HFFc6 (cell line): ENCODE measurements at regions not wholly inside any gene's neighbourhood (a gene's known extent, or its start where the extent isn't known, plus 50 kb on each side); places are given as distances from the start of the nearest gene placed in this dataset.
"Not testable (repeated sequence)": the region's sequence is repeated elsewhere in the genome, so short reads cannot be mapped to it uniquely, and the experiment has no call there.

Experiments used
- DNase-seq: peaks from one replicate; pipeline ENCODE4 v3.0.0-alpha.2; 2018
- H3K27ac Mint-ChIP-seq: 2 replicates; pipeline ENCODE4 v1.8.0; 2020; ENCODE audit warnings: mild to moderate bottlenecking, mixed read lengths
- H3K27me3 Mint-ChIP-seq: 2 replicates; pipeline ENCODE4 v1.8.0; 2021; ENCODE audit warnings: mild to moderate bottlenecking, moderate library complexity, mixed read lengths; ENCODE audit not compliant: insufficient read depth
- H3K36me3 Mint-ChIP-seq: 2 replicates; pipeline ENCODE4 v1.8.0; 2021; ENCODE audit warnings: low read depth, mixed read lengths
- H3K4me1 Mint-ChIP-seq: 2 replicates; pipeline ENCODE4 v1.8.0; 2020; ENCODE audit warnings: low read depth, mixed read lengths
- H3K4me3 Mint-ChIP-seq: 2 replicates; pipeline ENCODE4 v1.8.0; 2020; ENCODE audit warnings: mild to moderate bottlenecking, moderate library complexity, mixed read lengths
- H3K9me3 Mint-ChIP-seq: 2 replicates; pipeline ENCODE4 v1.8.0; 2020; ENCODE audit warnings: mild to moderate bottlenecking, mixed read lengths
- CTCF ChIP-seq: fragments of 200-600 bp; sonication (generic); IDR thresholded peaks from 2 replicates; pipeline ENCODE4 v1.5.0; 2021; ENCODE audit warnings: antibody characterized with exemption, mild to moderate bottlenecking

- Mint-ChIP-seq H3K27me3 (peaks cover 39% of the 10 kb centered on the region), H3K36me3 (no peaks in the 10 kb centered on the region; the same call in 1 of the 2 replicates), H3K27ac (no peak overlapping the region), H3K4me1 (no peaks in the 10 kb centered on the region), H3K4me3 (no peak overlapping the region), H3K9me3 (peaks cover 7% of the 10 kb centered on the region; the same call in 1 of the 2 replicates)
- no peak for TF ChIP-seq CTCF
- no peak for DNase-seq
Measured at GRCh38 chr7:6917258-6917657, 91.2 kb upstream of the CCZ1B start.

- not testable (repeated sequence) for H3K36me3 Mint-ChIP-seq, H3K4me1 Mint-ChIP-seq, DNase-seq, H3K27ac Mint-ChIP-seq, H3K4me3 Mint-ChIP-seq
- H3K27me3 Mint-ChIP-seq = peaks cover 36% of the 10 kb centered on the region
- peaks cover 11% of the 10 kb centered on the region; the same call in 1 of the 2 replicates for H3K9me3 Mint-ChIP-seq
Measured at GRCh38 chr7:6919169-6919568, 93.1 kb upstream of the CCZ1B start.

- peak overlapping the region; percentile 40; the same call in 1 of the 2 replicates for H3K27ac Mint-ChIP-seq
- H3K27me3 Mint-ChIP-seq, H3K36me3 Mint-ChIP-seq, H3K4me3 Mint-ChIP-seq, DNase-seq: not testable (repeated sequence)
- peaks cover 11% of the 10 kb centered on the region; the same call in 1 of the 2 replicates for H3K9me3 Mint-ChIP-seq
- peaks cover 24% of the 10 kb centered on the region for H3K4me1 Mint-ChIP-seq
Measured at GRCh38 chr7:6924523-6924922, 98.4 kb upstream of the CCZ1B start.

- Mint-ChIP-seq H3K27ac (peak overlapping the region; percentile 74; the same call in 1 of the 2 replicates), H3K4me3 (peak overlapping the region; percentile 26; the same call in 1 of the 2 replicates), H3K4me1 (peaks cover 36% of the 10 kb centered on the region)
- DNase-seq, H3K36me3 Mint-ChIP-seq, H3K9me3 Mint-ChIP-seq, H3K27me3 Mint-ChIP-seq: not testable (repeated sequence)
Measured at GRCh38 chr7:6926193-6927174, 100.4 kb upstream of the CCZ1B start.

- peaks cover 36% of the 10 kb centered on the region for H3K4me1 Mint-ChIP-seq
- H3K27ac Mint-ChIP-seq, H3K4me3 Mint-ChIP-seq, H3K9me3 Mint-ChIP-seq, DNase-seq, H3K36me3 Mint-ChIP-seq, H3K27me3 Mint-ChIP-seq: not testable (repeated sequence)
Measured at GRCh38 chr7:6927643-6928042, 101.6 kb upstream of the CCZ1B start.

- not testable (repeated sequence) for H3K9me3 Mint-ChIP-seq, H3K27ac Mint-ChIP-seq, H3K4me3 Mint-ChIP-seq, H3K27me3 Mint-ChIP-seq, H3K36me3 Mint-ChIP-seq, DNase-seq
- H3K4me1 Mint-ChIP-seq = peaks cover 32% of the 10 kb centered on the region
Measured at GRCh38 chr7:6929588-6929987, 103.5 kb upstream of the CCZ1B start.

- DNase-seq, H3K4me3 Mint-ChIP-seq, H3K36me3 Mint-ChIP-seq, H3K9me3 Mint-ChIP-seq, H3K27me3 Mint-ChIP-seq, H3K27ac Mint-ChIP-seq: not testable (repeated sequence)
- peaks cover 32% of the 10 kb centered on the region for H3K4me1 Mint-ChIP-seq
Measured at GRCh38 chr7:6930081-6930635, 104.1 kb upstream of the CCZ1B start.

- not testable (repeated sequence) for H3K9me3 Mint-ChIP-seq, H3K36me3 Mint-ChIP-seq, H3K27ac Mint-ChIP-seq, H3K27me3 Mint-ChIP-seq, DNase-seq
- Mint-ChIP-seq H3K4me1 (peaks cover 28% of the 10 kb centered on the region), H3K4me3 (peak overlapping the region; percentile 43)
- peak; percentile 85 for TF ChIP-seq CTCF
Measured at GRCh38 chr7:6930787-6931186, 104.7 kb upstream of the CCZ1B start.

GRCh38 chr7:6931456-6931855 lies 105.4 kb upstream of the CCZ1B start:
- H3K27ac Mint-ChIP-seq, H3K36me3 Mint-ChIP-seq, H3K27me3 Mint-ChIP-seq, DNase-seq, H3K4me3 Mint-ChIP-seq, H3K9me3 Mint-ChIP-seq: not testable (repeated sequence)
- peaks cover 29% of the 10 kb centered on the region for H3K4me1 Mint-ChIP-seq

- not testable (repeated sequence) for H3K9me3 Mint-ChIP-seq, H3K27ac Mint-ChIP-seq, DNase-seq, H3K4me3 Mint-ChIP-seq, H3K27me3 Mint-ChIP-seq, H3K36me3 Mint-ChIP-seq
- peaks cover 35% of the 10 kb centered on the region for H3K4me1 Mint-ChIP-seq
Measured at GRCh38 chr7:6933954-6934632, 108.0 kb upstream of the CCZ1B start.
